Smooth muscle cell (in vitro differentiated cells): ENCODE measurements at regions not wholly inside any gene's neighbourhood (a gene's known extent, or its start where the extent isn't known, plus 50 kb on each side); places are given as distances from the start of the nearest gene placed in this dataset.

Source experiments
- DNase-seq: peaks from one replicate; lab custom pipeline; 2025; ENCODE audit not compliant: unreplicated experiment; lab: John Stamatoyannopoulos, UW
- H2AFZ ChIP-seq: fragments of 200-600 bp; sonication (generic); 2 replicates; pipeline ENCODE4 v1.6.0; 2016; ENCODE audit warnings: antibody characterized with exemption, low read depth, mild to moderate bottlenecking
- H3F3A ChIP-seq: fragments of 200-600 bp; sonication (generic); 2 replicates; pipeline ENCODE4 v1.6.0; 2017; ENCODE audit warnings: antibody characterized with exemption, low read depth
- H3K27ac ChIP-seq: fragments of 200-600 bp; sonication (generic); 2 replicates; pipeline ENCODE4 v1.5.1; 2016; ENCODE audit warnings: low read depth, mild to moderate bottlenecking
- H3K27me3 ChIP-seq: fragments of 200-600 bp; sonication (generic); 2 replicates; pipeline ENCODE4 v1.6.1; 2016; ENCODE audit warnings: low read depth, mild to moderate bottlenecking
- H3K36me3 ChIP-seq: fragments of 200-600 bp; sonication (generic); 2 replicates; pipeline ENCODE4 v1.5.1; 2016; ENCODE audit warnings: low read depth
- H3K4me1 ChIP-seq: fragments of 200-600 bp; sonication (generic); 2 replicates; pipeline ENCODE4 v1.5.1; 2016; ENCODE audit warnings: low read depth
- H3K4me2 ChIP-seq: fragments of 200-600 bp; sonication (generic); 2 replicates; pipeline ENCODE4 v1.6.0; 2016; ENCODE audit warnings: mild to moderate bottlenecking
- H3K4me3 ChIP-seq: fragments of 200-600 bp; sonication (generic); 2 replicates; pipeline ENCODE4 v1.5.1; 2016; ENCODE audit warnings: mild to moderate bottlenecking
- H3K79me2 ChIP-seq: fragments of 200-600 bp; sonication (generic); 2 replicates; pipeline ENCODE4 v1.6.0; 2016; ENCODE audit warnings: low read depth, mild to moderate bottlenecking
- H3K9ac ChIP-seq: fragments of 200-600 bp; sonication (generic); 2 replicates; pipeline ENCODE4 v1.6.0; 2016; ENCODE audit warnings: low read depth
- H3K9me3 ChIP-seq: fragments of 200-600 bp; sonication (generic); replicated peaks from 2 replicates; pipeline ENCODE4 v1.5.1; 2016; ENCODE audit warnings: low read depth
- H4K20me1 ChIP-seq: fragments of 200-600 bp; sonication (generic); 2 replicates; pipeline ENCODE4 v1.6.0; 2016; ENCODE audit warnings: low read depth
- WGBS: methylation state at CpG from one replicate; pipeline ENCODE4 v1.1.7; 2016; ENCODE audit warnings: low lambda C conversion rate; 5-methylcytosine and 5-hydroxymethylcytosine counted together
- TF ChIP-seq, protein P1 (sequence below): fragments of 200-600 bp; sonication (generic); IDR thresholded peaks from 2 replicates; pipeline ENCODE4 v1.5.1; 2017; ENCODE audit warnings: borderline replicate concordance, mild to moderate bottlenecking, antibody characterized with exemption; ENCODE audit not compliant: insufficient read depth, poor library complexity, severe bottlenecking

DNA sequence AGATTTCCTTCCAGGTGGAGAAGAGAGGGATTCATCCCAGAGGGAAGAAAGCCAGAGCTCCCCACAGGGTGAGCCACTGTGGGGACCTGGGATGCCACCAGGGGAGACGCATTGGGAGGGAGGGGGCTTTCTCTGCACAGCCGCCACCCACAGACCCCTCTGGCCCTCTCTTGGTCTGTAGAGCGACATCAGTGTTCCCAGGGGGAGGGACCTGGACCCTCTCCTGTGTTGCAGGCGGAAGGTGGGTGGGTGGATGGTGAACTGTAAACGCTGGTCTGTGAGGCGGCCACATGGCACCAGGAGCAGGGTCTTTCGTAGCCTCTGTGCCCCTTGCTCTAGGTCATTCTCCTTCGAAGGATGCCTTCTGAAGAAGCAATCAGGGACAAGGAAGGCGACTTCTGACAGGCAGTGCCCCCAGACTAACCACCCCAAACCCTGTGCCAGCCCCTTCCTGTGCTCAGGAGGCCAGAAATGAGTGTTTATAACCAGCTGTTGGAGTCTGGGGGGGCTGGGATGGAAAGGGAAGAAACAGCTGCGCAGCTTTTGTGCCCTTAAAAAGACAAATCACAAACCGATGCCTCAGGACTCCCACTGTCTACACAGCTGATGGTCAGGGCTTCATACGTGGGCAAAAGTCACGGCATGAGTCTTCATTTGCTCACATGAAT, 121.4 kb upstream of the ZBTB40 start:
- H3K9ac ChIP-seq = no peak overlapping the region
- peaks cover 20% of the 10 kb centered on the region for H3K27me3 ChIP-seq
- DNase-seq = no peak
- no peak overlapping the region for H2AFZ ChIP-seq
- no peaks in the 10 kb centered on the region for H3K4me1 ChIP-seq
- H3K4me2 ChIP-seq = no peak overlapping the region
- H3K9me3 ChIP-seq = no peaks in the 10 kb centered on the region
- H3K79me2 ChIP-seq = no peaks in the 10 kb centered on the region
- no peaks in the 10 kb centered on the region for H3K36me3 ChIP-seq
- H3K4me3 ChIP-seq = no peak overlapping the region
- H3F3A ChIP-seq = no peaks in the 10 kb centered on the region
- TF ChIP-seq, protein P1, sequence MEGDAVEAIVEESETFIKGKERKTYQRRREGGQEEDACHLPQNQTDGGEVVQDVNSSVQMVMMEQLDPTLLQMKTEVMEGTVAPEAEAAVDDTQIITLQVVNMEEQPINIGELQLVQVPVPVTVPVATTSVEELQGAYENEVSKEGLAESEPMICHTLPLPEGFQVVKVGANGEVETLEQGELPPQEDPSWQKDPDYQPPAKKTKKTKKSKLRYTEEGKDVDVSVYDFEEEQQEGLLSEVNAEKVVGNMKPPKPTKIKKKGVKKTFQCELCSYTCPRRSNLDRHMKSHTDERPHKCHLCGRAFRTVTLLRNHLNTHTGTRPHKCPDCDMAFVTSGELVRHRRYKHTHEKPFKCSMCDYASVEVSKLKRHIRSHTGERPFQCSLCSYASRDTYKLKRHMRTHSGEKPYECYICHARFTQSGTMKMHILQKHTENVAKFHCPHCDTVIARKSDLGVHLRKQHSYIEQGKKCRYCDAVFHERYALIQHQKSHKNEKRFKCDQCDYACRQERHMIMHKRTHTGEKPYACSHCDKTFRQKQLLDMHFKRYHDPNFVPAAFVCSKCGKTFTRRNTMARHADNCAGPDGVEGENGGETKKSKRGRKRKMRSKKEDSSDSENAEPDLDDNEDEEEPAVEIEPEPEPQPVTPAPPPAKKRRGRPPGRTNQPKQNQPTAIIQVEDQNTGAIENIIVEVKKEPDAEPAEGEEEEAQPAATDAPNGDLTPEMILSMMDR = no peak
- 80% methylated on average over 13 of the region's 13 CpGs for WGBS
- no peaks in the 10 kb centered on the region for H4K20me1 ChIP-seq
- H3K27ac ChIP-seq = no peak overlapping the region

DNA sequence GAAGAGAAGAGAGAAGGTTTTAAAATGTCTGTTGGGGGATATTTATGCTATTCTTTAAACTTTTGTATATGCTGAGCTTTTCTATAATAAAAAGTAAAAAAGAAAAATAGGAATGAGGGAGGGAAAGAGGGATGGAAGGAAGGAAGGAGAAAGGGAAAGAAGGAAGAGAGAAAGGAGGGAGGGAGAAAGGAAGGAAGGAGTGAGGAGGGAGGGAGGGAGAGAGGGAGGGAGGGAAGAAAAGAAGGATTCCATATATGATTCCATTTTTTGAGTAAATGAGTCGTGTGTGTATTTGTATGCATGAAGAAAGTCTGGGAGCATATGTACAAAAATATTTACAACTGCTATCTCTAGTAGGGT, 120.9 kb upstream of the ZBTB40 start:
- Histone ChIP-seq H3K9me3 (no peaks in the 10 kb centered on the region), H3K27me3 (peaks cover 25% of the 10 kb centered on the region), H3K36me3 (no peaks in the 10 kb centered on the region), H3K4me1 (no peaks in the 10 kb centered on the region), H4K20me1 (no peaks in the 10 kb centered on the region), H3K27ac (no peak overlapping the region), H3F3A (no peaks in the 10 kb centered on the region), H3K9ac (no peak overlapping the region), H2AFZ (no peak overlapping the region), H3K4me3 (no peak overlapping the region), H3K4me2 (no peak overlapping the region), H3K79me2 (no peaks in the 10 kb centered on the region)
- TF ChIP-seq, protein P1 = no peak
- DNase-seq = no peak
- 87% methylated on average over 1 of the region's 1 CpG for WGBS

DNA sequence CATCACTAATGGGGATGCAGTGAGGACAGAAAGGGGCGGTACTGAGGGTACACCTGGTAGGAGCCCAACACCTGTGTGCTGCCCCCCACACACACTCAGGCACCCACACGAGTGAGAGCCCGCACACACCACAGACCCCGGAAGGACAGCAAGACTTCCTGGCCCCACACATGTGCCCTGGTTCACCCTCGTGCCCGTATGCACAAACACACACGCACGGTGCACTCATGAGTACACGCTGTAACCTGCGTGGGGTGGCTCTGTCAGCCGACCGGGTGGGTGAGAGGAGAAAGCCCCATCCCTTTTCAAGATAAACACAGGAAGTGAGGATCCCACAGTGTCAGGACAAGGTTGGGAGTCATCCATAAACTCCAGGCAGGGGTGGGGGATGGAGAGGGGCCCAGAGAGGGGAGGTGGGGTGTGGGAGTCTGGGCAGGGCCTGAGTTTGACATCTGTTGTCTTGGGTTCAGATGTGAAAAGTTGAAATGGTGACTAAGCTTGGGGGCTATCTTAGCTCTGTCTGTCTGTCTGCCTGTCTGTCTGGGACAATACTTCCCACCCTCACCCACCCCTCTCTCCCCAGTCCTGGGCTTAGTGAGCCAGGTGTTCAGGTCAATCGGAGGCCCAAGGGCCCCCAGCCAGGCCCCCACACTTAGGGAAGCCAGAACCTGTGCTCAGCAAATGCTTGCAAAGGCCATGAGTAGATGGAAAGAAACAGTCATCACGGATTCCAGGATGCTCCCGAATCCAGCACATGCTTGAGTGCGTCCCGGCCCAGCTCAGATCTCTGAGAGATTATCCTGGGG, 119.8 kb upstream of the ZBTB40 start:
- Histone ChIP-seq H2AFZ (no peak overlapping the region), H3K4me3 (no peak overlapping the region), H3F3A (no peaks in the 10 kb centered on the region), H4K20me1 (no peaks in the 10 kb centered on the region), H3K27me3 (peaks cover 26% of the 10 kb centered on the region), H3K79me2 (no peaks in the 10 kb centered on the region), H3K4me1 (no peaks in the 10 kb centered on the region), H3K36me3 (no peaks in the 10 kb centered on the region), H3K27ac (no peak overlapping the region), H3K9me3 (no peaks in the 10 kb centered on the region), H3K4me2 (no peak overlapping the region), H3K9ac (no peak overlapping the region)
- WGBS = 68% methylated on average over 17 of the region's 17 CpGs
- DNase-seq = no peak
- TF ChIP-seq, protein P1 = no peak

DNA sequence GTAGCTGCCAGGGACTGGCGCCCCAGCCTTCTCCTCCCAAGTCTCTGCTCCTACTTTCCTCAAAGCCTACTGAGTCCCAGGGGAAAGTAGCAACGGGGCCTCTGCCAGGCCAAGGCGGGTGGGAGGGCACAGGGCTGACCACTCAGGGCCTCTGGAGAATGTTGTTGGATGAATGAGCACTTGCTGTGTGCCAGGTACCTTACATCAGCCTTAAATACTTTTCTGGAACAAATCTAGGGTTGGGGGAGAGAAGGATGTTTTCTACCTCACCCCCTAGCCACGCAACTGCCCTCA, 119.3 kb upstream of the ZBTB40 start:
- 89% methylated on average over 4 of the region's 4 CpGs for WGBS
- Histone ChIP-seq H4K20me1 (no peaks in the 10 kb centered on the region), H3F3A (no peaks in the 10 kb centered on the region), H2AFZ (no peak overlapping the region), H3K4me1 (no peaks in the 10 kb centered on the region), H3K4me2 (no peak overlapping the region), H3K9me3 (no peaks in the 10 kb centered on the region), H3K9ac (no peak overlapping the region), H3K27me3 (peaks cover 28% of the 10 kb centered on the region), H3K36me3 (no peaks in the 10 kb centered on the region), H3K27ac (no peak overlapping the region), H3K4me3 (no peak overlapping the region), H3K79me2 (no peaks in the 10 kb centered on the region)
- no peak for DNase-seq
- TF ChIP-seq, protein P1 = no peak
